ENCODE measurements at regions not wholly inside any gene's neighbourhood (a gene's known extent, or its start where the extent isn't known, plus 50 kb on each side); places are given as distances from the start of the nearest gene placed in this dataset.

DNA sequence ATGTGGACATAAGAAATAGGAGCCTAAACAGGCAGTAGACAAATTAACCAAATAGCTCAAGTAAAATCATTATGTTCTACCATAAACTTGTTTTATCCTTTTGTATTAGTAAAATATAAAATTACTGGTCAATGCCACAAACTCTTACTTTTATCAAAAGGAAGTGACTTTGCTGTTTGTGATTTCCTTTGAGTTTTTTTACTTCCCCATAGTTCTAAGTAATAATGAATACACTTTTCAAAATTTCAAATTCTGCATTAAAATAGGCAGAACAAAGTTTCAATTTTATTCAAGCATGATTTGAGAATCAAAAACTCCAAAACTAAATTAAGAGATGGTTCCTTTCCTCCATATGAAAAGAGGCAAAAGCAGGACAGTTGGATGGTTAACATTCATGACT lies 139.7 kb upstream of the ABCB5 start (continued):
- no peak for TF ChIP-seq ZNF114 (CRISPR knock-in tag; IDR thresholded peaks at IDR 0.05)
- TF ChIP-seq, protein P1, sequence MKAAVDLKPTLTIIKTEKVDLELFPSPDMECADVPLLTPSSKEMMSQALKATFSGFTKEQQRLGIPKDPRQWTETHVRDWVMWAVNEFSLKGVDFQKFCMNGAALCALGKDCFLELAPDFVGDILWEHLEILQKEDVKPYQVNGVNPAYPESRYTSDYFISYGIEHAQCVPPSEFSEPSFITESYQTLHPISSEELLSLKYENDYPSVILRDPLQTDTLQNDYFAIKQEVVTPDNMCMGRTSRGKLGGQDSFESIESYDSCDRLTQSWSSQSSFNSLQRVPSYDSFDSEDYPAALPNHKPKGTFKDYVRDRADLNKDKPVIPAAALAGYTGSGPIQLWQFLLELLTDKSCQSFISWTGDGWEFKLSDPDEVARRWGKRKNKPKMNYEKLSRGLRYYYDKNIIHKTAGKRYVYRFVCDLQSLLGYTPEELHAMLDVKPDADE (IDR thresholded peaks at IDR 0.05) = no peak
- no peak for TF ChIP-seq STAT1 (IDR thresholded peaks at IDR 0.05; ENCODE audit: unreplicated experiment)
- no peak for TF ChIP-seq ZNF331 (CRISPR knock-in tag; IDR thresholded peaks at IDR 0.05; ENCODE audit: low read depth)

DNA sequence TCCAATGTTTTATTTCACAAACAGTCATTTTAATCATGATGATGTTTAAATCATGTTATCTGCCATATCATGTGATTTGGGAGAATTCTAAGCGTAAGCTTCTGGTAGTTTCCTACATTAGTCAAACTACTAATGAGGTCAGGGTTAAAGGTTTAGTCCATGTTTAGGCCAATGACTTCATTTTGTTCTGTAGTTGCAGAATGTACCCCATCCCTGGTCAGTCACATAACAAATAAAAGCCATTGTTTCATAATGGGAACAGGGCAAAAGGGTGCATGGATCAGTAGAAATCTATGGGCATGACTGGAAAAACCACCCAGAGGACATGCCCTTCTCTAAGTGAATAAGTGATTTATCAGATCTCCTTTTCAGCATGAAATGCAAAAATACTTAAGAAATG lies 138.4 kb upstream of the ABCB5 start:
- Histone ChIP-seq H3K4me3 (no peak overlapping the region), H3K27me3 (ENCODE audit: insufficient read depth) (no peaks in the 10 kb centered on the region), H3K4me2 (no peak overlapping the region), H3K9me2 (ENCODE audit: insufficient read depth) (no peaks in the 10 kb centered on the region), H3F3A (replicated peaks; ENCODE audit: low read depth) (no peaks in the 10 kb centered on the region), H4K20me1 (replicated peaks; ENCODE audit: insufficient read depth) (no peaks in the 10 kb centered on the region), H3K79me2 (replicated peaks; ENCODE audit: insufficient read depth) (no peaks in the 10 kb centered on the region), H3K27ac (ENCODE audit: low read depth) (no peak overlapping the region), H3K36me3 (ENCODE audit: insufficient read depth) (no peaks in the 10 kb centered on the region), H3K4me1 (ENCODE audit: insufficient read depth) (no peaks in the 10 kb centered on the region), H2AFZ (no peak overlapping the region)
- no peak overlapping the region for H3K27ac Mint-ChIP-seq
- no peak overlapping the region for H3K4me3 Mint-ChIP-seq
- ATAC-seq = no peak
- H3K9me3 Mint-ChIP-seq = no peaks in the 10 kb centered on the region
- no peak for DNase-seq (ENCODE audit: low spot score)
- H3K27me3 Mint-ChIP-seq (ENCODE audit: insufficient read depth, low read depth, poor library complexity) = no peaks in the 10 kb centered on the region
- H3K4me1 Mint-ChIP-seq = peaks cover 3% of the 10 kb centered on the region; the same call in 2 of the 3 replicates
- H3K36me3 Mint-ChIP-seq (ENCODE audit: low read depth) = no peaks in the 10 kb centered on the region
- TF ChIP-seq ZNF114 (CRISPR knock-in tag; IDR thresholded peaks at IDR 0.05) (no peak), EZH2 (IDR thresholded peaks at IDR 0.05; ENCODE audit: low read depth, unreplicated experiment) (no peak), ZNF331 (CRISPR knock-in tag; IDR thresholded peaks at IDR 0.05; ENCODE audit: low read depth) (no peak), JUNB (IDR thresholded peaks at IDR 0.05; ENCODE audit: unreplicated experiment) (no peak), EZH2phosphoT487 (IDR thresholded peaks at IDR 0.05; ENCODE audit: unreplicated experiment) (no peak), CREB1 (CRISPR knock-in tag; IDR thresholded peaks at IDR 0.05; ENCODE audit: low read depth) (no peak), STAT1 (IDR thresholded peaks at IDR 0.05; ENCODE audit: unreplicated experiment) (no peak), NANOG (IDR thresholded peaks at IDR 0.05; ENCODE audit: borderline replicate concordance) (no peak)
- TF ChIP-seq, protein P2, sequence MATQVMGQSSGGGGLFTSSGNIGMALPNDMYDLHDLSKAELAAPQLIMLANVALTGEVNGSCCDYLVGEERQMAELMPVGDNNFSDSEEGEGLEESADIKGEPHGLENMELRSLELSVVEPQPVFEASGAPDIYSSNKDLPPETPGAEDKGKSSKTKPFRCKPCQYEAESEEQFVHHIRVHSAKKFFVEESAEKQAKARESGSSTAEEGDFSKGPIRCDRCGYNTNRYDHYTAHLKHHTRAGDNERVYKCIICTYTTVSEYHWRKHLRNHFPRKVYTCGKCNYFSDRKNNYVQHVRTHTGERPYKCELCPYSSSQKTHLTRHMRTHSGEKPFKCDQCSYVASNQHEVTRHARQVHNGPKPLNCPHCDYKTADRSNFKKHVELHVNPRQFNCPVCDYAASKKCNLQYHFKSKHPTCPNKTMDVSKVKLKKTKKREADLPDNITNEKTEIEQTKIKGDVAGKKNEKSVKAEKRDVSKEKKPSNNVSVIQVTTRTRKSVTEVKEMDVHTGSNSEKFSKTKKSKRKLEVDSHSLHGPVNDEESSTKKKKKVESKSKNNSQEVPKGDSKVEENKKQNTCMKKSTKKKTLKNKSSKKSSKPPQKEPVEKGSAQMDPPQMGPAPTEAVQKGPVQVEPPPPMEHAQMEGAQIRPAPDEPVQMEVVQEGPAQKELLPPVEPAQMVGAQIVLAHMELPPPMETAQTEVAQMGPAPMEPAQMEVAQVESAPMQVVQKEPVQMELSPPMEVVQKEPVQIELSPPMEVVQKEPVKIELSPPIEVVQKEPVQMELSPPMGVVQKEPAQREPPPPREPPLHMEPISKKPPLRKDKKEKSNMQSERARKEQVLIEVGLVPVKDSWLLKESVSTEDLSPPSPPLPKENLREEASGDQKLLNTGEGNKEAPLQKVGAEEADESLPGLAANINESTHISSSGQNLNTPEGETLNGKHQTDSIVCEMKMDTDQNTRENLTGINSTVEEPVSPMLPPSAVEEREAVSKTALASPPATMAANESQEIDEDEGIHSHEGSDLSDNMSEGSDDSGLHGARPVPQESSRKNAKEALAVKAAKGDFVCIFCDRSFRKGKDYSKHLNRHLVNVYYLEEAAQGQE (IDR thresholded peaks at IDR 0.05; ENCODE audit: unreplicated experiment) = no peak
- TF ChIP-seq, protein P3, sequence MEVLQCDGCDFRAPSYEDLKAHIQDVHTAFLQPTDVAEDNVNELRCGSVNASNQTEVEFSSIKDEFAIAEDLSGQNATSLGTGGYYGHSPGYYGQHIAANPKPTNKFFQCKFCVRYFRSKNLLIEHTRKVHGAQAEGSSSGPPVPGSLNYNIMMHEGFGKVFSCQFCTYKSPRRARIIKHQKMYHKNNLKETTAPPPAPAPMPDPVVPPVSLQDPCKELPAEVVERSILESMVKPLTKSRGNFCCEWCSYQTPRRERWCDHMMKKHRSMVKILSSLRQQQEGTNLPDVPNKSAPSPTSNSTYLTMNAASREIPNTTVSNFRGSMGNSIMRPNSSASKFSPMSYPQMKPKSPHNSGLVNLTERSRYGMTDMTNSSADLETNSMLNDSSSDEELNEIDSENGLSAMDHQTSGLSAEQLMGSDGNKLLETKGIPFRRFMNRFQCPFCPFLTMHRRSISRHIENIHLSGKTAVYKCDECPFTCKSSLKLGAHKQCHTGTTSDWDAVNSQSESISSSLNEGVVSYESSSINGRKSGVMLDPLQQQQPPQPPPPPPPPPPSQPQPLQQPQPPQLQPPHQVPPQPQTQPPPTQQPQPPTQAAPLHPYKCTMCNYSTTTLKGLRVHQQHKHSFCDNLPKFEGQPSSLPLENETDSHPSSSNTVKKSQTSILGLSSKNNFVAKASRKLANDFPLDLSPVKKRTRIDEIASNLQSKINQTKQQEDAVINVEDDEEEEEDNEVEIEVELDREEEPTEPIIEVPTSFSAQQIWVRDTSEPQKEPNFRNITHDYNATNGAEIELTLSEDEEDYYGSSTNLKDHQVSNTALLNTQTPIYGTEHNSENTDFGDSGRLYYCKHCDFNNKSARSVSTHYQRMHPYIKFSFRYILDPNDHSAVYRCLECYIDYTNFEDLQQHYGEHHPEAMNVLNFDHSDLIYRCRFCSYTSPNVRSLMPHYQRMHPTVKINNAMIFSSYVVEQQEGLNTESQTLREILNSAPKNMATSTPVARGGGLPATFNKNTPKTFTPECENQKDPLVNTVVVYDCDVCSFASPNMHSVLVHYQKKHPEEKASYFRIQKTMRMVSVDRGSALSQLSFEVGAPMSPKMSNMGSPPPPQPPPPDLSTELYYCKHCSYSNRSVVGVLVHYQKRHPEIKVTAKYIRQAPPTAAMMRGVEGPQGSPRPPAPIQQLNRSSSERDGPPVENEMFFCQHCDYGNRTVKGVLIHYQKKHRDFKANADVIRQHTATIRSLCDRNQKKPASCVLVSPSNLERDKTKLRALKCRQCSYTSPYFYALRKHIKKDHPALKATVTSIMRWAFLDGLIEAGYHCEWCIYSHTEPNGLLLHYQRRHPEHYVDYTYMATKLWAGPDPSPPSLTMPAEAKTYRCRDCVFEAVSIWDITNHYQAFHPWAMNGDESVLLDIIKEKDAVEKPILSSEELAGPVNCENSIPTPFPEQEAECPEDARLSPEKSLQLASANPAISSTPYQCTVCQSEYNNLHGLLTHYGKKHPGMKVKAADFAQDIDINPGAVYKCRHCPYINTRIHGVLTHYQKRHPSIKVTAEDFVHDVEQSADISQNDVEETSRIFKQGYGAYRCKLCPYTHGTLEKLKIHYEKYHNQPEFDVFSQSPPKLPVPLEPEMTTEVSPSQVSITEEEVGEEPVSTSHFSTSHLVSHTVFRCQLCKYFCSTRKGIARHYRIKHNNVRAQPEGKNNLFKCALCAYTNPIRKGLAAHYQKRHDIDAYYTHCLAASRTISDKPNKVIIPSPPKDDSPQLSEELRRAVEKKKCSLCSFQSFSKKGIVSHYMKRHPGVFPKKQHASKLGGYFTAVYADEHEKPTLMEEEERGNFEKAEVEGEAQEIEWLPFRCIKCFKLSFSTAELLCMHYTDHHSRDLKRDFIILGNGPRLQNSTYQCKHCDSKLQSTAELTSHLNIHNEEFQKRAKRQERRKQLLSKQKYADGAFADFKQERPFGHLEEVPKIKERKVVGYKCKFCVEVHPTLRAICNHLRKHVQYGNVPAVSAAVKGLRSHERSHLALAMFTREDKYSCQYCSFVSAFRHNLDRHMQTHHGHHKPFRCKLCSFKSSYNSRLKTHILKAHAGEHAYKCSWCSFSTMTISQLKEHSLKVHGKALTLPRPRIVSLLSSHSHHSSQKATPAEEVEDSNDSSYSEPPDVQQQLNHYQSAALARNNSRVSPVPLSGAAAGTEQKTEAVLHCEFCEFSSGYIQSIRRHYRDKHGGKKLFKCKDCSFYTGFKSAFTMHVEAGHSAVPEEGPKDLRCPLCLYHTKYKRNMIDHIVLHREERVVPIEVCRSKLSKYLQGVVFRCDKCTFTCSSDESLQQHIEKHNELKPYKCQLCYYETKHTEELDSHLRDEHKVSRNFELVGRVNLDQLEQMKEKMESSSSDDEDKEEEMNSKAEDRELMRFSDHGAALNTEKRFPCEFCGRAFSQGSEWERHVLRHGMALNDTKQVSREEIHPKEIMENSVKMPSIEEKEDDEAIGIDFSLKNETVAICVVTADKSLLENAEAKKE (CRISPR knock-in tag; IDR thresholded peaks at IDR 0.05) = no peak
- TF ChIP-seq, protein P4, sequence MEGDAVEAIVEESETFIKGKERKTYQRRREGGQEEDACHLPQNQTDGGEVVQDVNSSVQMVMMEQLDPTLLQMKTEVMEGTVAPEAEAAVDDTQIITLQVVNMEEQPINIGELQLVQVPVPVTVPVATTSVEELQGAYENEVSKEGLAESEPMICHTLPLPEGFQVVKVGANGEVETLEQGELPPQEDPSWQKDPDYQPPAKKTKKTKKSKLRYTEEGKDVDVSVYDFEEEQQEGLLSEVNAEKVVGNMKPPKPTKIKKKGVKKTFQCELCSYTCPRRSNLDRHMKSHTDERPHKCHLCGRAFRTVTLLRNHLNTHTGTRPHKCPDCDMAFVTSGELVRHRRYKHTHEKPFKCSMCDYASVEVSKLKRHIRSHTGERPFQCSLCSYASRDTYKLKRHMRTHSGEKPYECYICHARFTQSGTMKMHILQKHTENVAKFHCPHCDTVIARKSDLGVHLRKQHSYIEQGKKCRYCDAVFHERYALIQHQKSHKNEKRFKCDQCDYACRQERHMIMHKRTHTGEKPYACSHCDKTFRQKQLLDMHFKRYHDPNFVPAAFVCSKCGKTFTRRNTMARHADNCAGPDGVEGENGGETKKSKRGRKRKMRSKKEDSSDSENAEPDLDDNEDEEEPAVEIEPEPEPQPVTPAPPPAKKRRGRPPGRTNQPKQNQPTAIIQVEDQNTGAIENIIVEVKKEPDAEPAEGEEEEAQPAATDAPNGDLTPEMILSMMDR (conservative IDR thresholded peaks at IDR 0.05; ENCODE audit: low read depth in 2 of 2) = no peak
